PFSK-1 (cell line): ENCODE measurements at regions not wholly inside any gene's neighbourhood (a gene's known extent, or its start where the extent isn't known, plus 50 kb on each side); places are given as distances from the start of the nearest gene placed in this dataset.

Experiments used
- FOXP2 ChIP-seq: optimal IDR thresholded peaks from 2 replicates; pipeline ENCODE3; 2011; ENCODE audit warnings: borderline replicate concordance, control low read depth, inconsistent platforms; ENCODE audit not compliant: insufficient read depth; ENCODE audit errors: extremely low read length, extremely low read depth
- POLR2AphosphoS5 ChIP-seq: IDR thresholded peaks from 2 replicates; pipeline ENCODE4 v1.6.1; 2012; ENCODE audit warnings: low read depth, mild to moderate bottlenecking, control low read depth, low read length, moderate library complexity
- SIN3A ChIP-seq: IDR thresholded peaks from 2 replicates; pipeline ENCODE4 v1.6.1; 2012; ENCODE audit warnings: mild to moderate bottlenecking, low read length, moderate library complexity, borderline replicate concordance; ENCODE audit not compliant: insufficient read depth
- TAF1 ChIP-seq: IDR thresholded peaks from 2 replicates; pipeline ENCODE4 v1.6.1; 2012; ENCODE audit warnings: low read length, control low read depth, borderline replicate concordance; ENCODE audit not compliant: insufficient read depth

- TF ChIP-seq TAF1 (no peak), FOXP2 (no peak), SIN3A (no peak), POLR2AphosphoS5 (no peak)
These were observed 379.2 kb upstream of the ERCC4 start for GRCh38 chr16:13540771-13541170.
